Tibial artery (tissue), 4 donors: ENCODE measurements at regions not wholly inside any gene's neighbourhood (a gene's known extent, or its start where the extent isn't known, plus 50 kb on each side); places are given as distances from the start of the nearest gene placed in this dataset.

Experiments
- DNase-seq, 2 donors: peaks; one replicate each; pipeline ENCODE4 v3.0.0-alpha.2; 2019
- H3K27ac ChIP-seq, 2 donors: fragments of 200-600 bp; sonication (generic) in 1 of 2; 1 replicate in 1 of 2; 2 replicates in 1 of 2; pipeline ENCODE4 v1.5.1; 2018 to 2019; ENCODE audit warnings: mild to moderate bottlenecking in 1 of 2
- H3K27me3 ChIP-seq, 2 donors: fragments of 200-600 bp; sonication (generic) in 1 of 2; one replicate each; pipeline versions ENCODE4 v1.5.1 to v1.6.0; 2016 to 2019
- H3K36me3 ChIP-seq, 3 donors: fragments of 200-600 bp; sonication (generic) in 2 of 3; one replicate each; pipeline ENCODE4 v1.5.1; 2016 to 2019; ENCODE audit warnings: mild to moderate bottlenecking in 2 of 3
- H3K4me1 ChIP-seq, 4 donors: fragments of 200-600 bp; sonication (generic) in 2 of 4; 1 replicate in 3 of 4; 2 replicates in 1 of 4; pipeline ENCODE4 v1.5.1; 2016 to 2019
- H3K4me3 ChIP-seq, 2 donors: fragments of 200-600 bp; sonication (generic) in 1 of 2; 1 replicate in 1 of 2; 2 replicates in 1 of 2; pipeline ENCODE4 v1.5.1; 2018 to 2019; ENCODE audit warnings: mild to moderate bottlenecking in 2 of 2
- H3K9me3 ChIP-seq, 3 donors: fragments of 200-600 bp; sonication (generic) in 1 of 3; one replicate each; pipeline ENCODE4 v1.5.1; 2016 to 2019
- intact Hi-C: fragments of 100-400 bp; cut with DNase I; formaldehyde crosslinking; loops from one replicate; pipeline ENCODE4 v1.15.0; 2023; ENCODE audit warnings: low total_unique reads
- TF ChIP-seq, protein P1 (sequence below), 2 experiments: fragments of 200-600 bp in 1 of 2; fragments of 450-650 bp in 1 of 2; IDR thresholded peaks; one replicate each; pipeline ENCODE4 v1.5.1; 2017 to 2019; ENCODE audit warnings: antibody characterized with exemption in 2 of 2, mild to moderate bottlenecking in 1 of 2, moderate library complexity in 1 of 2

DNA sequence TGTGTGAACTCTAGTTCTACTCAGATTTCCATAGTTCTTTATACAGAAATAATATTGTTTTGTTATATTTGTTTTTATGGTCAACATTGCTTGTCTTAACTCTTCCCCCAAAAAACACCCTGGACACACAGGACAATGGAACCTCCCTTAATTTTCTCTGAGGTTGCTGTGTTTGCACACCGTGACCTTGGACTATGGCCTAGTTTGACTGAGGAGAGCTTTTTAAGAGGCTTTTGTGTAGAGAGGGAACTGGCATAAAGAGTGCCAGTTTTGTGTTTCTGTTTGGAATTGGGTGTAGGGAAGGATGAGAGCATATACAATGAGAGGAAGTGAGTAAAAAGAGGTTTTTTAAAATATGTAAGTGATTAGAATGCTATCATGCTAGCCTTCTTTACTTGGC is 101.1 kb upstream of the MEF2C start:
- Histone ChIP-seq H3K9me3 (no peaks in the 10 kb centered on the region), H3K27ac (no peak overlapping the region), H3K4me1 (no peaks in the 10 kb centered on the region), H3K36me3 (no peaks in the 10 kb centered on the region), H3K4me3 (no peak overlapping the region), H3K27me3 (no peaks in the 10 kb centered on the region)
- TF ChIP-seq, protein P1, sequence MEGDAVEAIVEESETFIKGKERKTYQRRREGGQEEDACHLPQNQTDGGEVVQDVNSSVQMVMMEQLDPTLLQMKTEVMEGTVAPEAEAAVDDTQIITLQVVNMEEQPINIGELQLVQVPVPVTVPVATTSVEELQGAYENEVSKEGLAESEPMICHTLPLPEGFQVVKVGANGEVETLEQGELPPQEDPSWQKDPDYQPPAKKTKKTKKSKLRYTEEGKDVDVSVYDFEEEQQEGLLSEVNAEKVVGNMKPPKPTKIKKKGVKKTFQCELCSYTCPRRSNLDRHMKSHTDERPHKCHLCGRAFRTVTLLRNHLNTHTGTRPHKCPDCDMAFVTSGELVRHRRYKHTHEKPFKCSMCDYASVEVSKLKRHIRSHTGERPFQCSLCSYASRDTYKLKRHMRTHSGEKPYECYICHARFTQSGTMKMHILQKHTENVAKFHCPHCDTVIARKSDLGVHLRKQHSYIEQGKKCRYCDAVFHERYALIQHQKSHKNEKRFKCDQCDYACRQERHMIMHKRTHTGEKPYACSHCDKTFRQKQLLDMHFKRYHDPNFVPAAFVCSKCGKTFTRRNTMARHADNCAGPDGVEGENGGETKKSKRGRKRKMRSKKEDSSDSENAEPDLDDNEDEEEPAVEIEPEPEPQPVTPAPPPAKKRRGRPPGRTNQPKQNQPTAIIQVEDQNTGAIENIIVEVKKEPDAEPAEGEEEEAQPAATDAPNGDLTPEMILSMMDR (IDR thresholded peaks at IDR 0.05) = no peak
- intact Hi-C loops = no loop called here
- no peak for DNase-seq

DNA sequence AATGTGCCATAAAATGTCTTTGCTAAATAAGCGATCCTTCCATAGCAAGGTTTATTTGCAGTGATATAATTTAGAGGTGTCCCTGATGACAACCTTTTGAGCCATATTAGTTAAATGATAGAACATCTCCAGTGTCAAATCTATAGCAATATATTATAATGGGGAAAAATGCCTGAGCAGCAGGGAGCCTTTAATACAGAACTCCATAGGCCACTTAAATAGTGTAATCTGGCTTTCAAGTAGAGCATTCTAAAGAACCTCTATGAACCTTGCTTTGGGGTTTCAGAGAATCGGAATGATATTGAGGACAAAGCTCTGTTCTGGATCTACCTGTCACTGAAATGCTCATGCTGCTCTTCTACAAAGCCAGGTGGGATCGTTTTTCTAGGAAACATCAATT is 96.7 kb upstream of the MEF2C start:
- Histone ChIP-seq H3K27me3 (no peaks in the 10 kb centered on the region), H3K4me1 (no peaks in the 10 kb centered on the region), H3K27ac (no peak overlapping the region), H3K4me3 (no peak overlapping the region), H3K9me3 (no peaks in the 10 kb centered on the region), H3K36me3 (no peaks in the 10 kb centered on the region)
- intact Hi-C loops = no loop called here
- DNase-seq = no peak
- TF ChIP-seq, protein P1 (IDR thresholded peaks at IDR 0.05) = no peak

DNA sequence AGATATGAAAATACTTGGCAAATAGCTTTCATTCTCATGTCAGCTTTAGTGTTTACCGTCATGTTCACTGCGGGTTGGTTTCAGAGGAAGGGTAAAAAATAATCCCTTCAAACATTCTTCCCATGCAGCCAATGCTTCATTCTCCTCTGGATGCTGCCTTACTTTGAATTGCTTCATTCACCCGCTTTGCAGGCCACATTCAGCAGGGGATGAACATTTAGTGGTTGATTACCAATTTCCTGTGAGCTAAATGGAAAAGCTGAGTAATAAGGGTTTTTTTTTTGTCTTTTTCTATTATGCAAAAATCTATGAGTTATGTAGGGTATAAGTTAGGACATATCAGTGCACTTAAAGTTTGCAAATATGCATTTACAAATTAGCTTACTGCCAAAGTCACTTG is 96.3 kb upstream of the MEF2C start:
- TF ChIP-seq, protein P1 (IDR thresholded peaks at IDR 0.05) = no peak
- no peak overlapping the region for H3K27ac ChIP-seq
- no peaks in the 10 kb centered on the region for H3K9me3 ChIP-seq
- DNase-seq = no peak
- intact Hi-C loops = no loop called here
- H3K4me1 ChIP-seq = no peaks in the 10 kb centered on the region
- H3K27me3 ChIP-seq = no peaks in the 10 kb centered on the region
- H3K36me3 ChIP-seq = no peaks in the 10 kb centered on the region
- H3K4me3 ChIP-seq = no peak overlapping the region

DNA sequence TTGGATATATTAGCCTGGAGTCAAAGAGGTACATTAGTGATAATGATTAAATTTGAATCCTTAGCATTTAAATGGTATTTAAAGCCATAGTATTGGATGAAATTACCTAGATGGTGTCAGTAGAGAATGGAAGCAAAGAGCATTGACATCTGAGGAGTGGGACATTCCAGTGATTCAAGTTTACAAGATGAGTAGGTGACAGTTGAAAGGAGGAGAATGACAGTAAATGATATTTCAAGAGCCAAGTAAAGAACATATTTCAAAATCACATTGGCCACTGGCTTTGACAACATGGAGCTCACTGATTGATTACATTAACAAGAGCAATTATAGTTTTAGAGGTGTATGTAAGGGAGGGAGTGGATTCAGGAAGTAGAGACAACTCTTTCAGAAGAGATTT is 93.9 kb upstream of the MEF2C start:
- no peaks in the 10 kb centered on the region for H3K4me1 ChIP-seq
- intact Hi-C loops = no loop called here
- no peak overlapping the region for H3K27ac ChIP-seq
- no peak for DNase-seq
- no peaks in the 10 kb centered on the region for H3K36me3 ChIP-seq
- no peaks in the 10 kb centered on the region for H3K27me3 ChIP-seq
- TF ChIP-seq, protein P1 (IDR thresholded peaks at IDR 0.05) = no peak
- H3K4me3 ChIP-seq = no peak overlapping the region
- no peaks in the 10 kb centered on the region for H3K9me3 ChIP-seq

DNA sequence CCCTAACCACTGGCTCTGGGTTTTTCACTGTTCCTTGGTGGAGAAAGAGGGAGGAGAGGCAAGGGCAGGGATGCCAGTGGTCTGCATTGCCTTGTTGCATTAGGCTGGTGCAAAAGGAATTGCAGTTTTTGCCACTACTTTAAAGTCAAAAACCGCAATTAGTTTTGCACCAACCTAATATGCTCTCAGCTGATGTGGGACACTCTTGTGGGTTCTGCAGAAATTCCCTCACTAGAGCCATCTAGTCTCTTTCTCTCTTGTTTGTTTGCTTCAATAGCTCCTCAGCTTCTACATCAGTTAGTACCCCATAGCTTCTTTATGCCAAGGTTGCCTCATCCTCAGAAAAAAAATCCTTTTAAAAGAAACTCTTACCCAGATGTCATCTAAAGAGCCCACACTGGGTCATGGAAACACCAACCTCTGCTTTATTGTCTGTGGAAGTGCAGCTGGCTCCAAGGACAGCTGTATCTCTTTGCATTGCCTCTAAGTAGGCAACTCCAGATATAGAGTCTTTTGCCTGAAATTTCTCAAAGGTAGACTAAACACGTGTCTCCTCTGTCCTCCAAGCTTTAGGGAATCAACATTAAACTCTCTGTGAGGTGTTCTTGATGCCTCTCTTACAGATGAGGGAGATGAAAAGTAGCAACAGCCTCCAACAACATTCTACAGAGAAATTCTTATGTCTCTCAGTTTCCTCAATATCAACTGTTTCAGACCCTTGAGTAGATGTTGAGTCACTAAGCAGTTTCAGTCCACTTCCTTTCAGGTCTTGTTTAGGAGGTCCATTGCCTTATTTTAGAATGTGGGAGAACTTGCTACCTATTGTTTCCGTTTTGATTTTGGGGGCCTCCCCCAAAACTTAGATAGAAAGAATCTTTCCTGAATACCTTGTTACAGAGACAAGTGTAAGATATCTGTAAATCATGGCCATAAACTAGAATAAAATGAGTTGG is 84.9 kb upstream of the MEF2C start:
- intact Hi-C loops = no loop called here
- TF ChIP-seq, protein P1 (IDR thresholded peaks at IDR 0.05) = no peak
- Histone ChIP-seq H3K27ac (no peak overlapping the region), H3K27me3 (no peaks in the 10 kb centered on the region), H3K9me3 (no peaks in the 10 kb centered on the region), H3K4me1 (no peaks in the 10 kb centered on the region), H3K4me3 (no peak overlapping the region), H3K36me3 (no peaks in the 10 kb centered on the region)
- no peak for DNase-seq
